PC-3 (cell line): ENCODE measurements at regions not wholly inside any gene's neighbourhood (a gene's known extent, or its start where the extent isn't known, plus 50 kb on each side); places are given as distances from the start of the nearest gene placed in this dataset.

Experiments
- EZH2 ChIP-seq: fragments of 300-600 bp; sonication (generic); IDR thresholded peaks from one replicate; pipeline ENCODE4 v1.6.1; 2017; ENCODE audit warnings: antibody characterized with exemption, mild to moderate bottlenecking, low read length; ENCODE audit not compliant: unreplicated experiment
- EZH2phosphoT487 ChIP-seq: fragments of 300-600 bp; sonication (generic); IDR thresholded peaks from 2 replicates; pipeline ENCODE4 v1.6.1; 2018; ENCODE audit warnings: mild to moderate bottlenecking, antibody characterized with exemption, low read length, borderline replicate concordance
- TF ChIP-seq, protein P1 (sequence below): fragments of 300-600 bp; sonication (generic); conservative IDR thresholded peaks from 2 replicates; pipeline ENCODE4 v1.5.1; 2017; ENCODE audit warnings: antibody characterized with exemption, low read depth, mild to moderate bottlenecking, low read length

DNA sequence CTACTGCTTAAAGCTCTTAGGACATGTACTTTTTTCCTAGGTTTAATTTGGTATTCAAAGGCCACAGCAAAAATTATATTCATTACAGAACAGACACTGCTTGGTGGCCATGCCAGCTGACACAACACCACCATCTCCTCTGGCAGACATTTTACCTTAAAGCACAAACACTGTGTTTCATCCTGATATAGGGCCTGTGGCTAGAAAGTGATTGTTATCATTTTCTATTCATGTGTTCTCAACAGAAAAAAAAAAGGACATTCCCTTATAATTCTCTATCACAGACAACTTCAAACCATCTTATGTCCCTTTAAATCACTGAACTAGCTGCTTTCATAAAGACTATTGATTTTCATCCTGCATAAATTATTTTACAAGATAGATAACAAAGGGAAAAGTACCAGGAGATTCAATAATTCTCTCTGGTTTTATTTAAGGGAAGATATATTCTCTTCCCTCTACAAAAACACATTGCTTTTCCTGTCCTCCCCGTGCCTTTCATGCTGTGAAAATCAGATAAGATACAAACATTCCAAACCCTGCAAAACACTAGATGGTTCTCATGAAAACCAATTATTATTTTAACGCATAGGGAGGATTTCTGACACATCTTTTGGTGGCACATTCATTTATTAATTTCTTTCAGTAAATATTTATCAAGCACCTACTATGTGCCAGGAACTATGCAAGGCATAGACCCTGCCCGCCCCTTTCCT, 139.3 kb upstream of the TMCC3 start:
- TF ChIP-seq, protein P1, sequence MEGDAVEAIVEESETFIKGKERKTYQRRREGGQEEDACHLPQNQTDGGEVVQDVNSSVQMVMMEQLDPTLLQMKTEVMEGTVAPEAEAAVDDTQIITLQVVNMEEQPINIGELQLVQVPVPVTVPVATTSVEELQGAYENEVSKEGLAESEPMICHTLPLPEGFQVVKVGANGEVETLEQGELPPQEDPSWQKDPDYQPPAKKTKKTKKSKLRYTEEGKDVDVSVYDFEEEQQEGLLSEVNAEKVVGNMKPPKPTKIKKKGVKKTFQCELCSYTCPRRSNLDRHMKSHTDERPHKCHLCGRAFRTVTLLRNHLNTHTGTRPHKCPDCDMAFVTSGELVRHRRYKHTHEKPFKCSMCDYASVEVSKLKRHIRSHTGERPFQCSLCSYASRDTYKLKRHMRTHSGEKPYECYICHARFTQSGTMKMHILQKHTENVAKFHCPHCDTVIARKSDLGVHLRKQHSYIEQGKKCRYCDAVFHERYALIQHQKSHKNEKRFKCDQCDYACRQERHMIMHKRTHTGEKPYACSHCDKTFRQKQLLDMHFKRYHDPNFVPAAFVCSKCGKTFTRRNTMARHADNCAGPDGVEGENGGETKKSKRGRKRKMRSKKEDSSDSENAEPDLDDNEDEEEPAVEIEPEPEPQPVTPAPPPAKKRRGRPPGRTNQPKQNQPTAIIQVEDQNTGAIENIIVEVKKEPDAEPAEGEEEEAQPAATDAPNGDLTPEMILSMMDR = no peak
- TF ChIP-seq EZH2phosphoT487 (no peak), EZH2 (no peak)
